Sciatic nerve (tissue), 2 donors: ENCODE measurements at regions not wholly inside any gene's neighbourhood (a gene's known extent, or its start where the extent isn't known, plus 50 kb on each side); places are given as distances from the start of the nearest gene placed in this dataset.
"Not testable (repeated sequence)": the region's sequence is repeated elsewhere in the genome, so short reads cannot be mapped to it uniquely, and the experiment has no call there.

Experiments used
- ATAC-seq: fragments of 200-7000 bp; cut with Tn5 transposase; one replicate; pipeline ENCODE4 v1.9.1; 2020; ENCODE audit warnings: mild to moderate bottlenecking, moderate library complexity
- DNase-seq: peaks from one replicate; pipeline ENCODE4 v3.0.0-alpha.2; 2020; ENCODE audit warnings: low spot score
- intact Hi-C: fragments of 100-400 bp; cut with DNase I; formaldehyde crosslinking; loops from one replicate; pipeline ENCODE4 v1.14.2; 2022
- donor health status: DM: no; HTN: no; CAD: no.
- donor health status: DM: no; HTN: no; CAD: no.

GRCh38 chr5:89573345-89573744 is 690.4 kb upstream of the MEF2C start:
- ATAC-seq (no peak), DNase-seq (no peak)
- intact Hi-C loops: no loop called here

DNA sequence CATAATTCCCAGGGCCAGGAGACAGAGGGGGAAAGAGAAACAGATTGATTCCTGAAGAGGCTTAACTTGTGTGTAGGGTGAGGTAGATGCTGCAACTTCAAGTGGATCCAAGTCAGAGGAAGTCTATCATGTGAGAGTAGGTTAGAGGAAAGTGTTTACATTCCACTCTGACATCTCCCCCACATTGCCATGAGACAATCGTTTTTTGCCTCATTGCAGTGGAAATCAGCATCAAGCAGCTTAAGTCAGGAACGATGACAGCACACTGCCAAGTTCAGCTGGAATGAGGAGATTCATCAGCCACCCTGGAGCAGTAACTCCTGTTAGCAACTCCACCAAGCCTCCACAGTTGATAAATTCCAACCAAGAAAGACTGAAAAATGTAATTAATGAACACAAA is 689.7 kb upstream of the MEF2C start:
- DNase-seq (no peak), ATAC-seq (no peak)
- intact Hi-C loops: no loop called here

DNA sequence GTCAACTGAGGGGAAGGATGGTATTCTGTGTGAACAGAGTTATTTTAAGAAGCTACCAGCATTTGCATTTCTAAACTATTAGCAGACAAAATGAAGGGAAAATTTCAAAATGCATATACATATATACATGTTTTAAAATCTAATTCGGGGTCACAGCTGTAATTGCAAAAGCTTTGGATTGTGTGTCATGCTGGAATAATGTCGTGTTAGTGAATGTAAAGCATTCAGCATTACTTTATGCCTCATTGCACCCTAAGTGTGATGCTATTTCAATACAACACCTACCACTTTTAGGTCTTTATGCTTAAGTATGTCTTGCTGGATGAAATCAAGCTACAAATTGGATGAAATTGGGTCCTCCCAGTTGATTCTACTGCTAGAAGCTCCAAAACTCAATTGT is 687.6 kb upstream of the MEF2C start:
- intact Hi-C loops: no loop called here
- DNase-seq: no peak
- no peak for ATAC-seq

DNA sequence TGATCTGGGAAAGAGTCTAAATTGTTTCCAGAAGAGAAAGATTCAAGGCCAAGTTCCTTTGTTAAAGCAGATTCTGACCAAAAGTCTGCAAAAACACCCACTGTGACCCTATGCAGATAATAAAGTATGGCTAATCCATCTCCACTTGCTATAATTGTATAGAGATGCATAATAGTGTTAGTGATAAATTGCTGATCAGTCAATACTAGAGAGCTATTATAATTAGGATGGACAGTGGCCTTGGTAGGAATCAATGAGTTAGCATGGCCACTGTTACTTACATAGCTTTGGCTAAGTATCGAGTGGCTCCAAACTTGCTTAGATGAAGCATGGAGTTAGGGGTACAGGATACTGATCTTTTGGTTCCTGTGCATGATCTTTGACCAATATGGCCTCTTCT is 683.4 kb upstream of the MEF2C start:
- ATAC-seq: no peak
- intact Hi-C loops: no loop called here
- DNase-seq: no peak

DNA sequence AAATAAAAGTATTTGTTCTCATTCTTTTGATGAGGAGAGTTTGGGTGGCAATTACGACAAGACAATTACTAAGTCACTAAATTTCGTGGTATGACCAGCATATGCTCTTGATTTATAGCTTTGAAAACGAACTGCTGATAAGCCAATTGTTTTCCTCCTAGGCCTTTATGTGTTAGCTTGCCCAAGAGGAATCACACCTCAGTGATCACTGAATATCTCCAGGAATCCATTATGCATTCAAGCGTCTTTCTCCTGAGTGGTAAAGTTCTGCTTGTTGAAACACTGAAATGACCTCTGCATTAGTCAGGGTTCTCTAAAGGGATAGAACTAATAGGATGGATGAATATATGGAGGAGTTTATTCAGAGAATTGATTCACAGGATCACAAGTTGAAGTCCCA is 677.7 kb upstream of the MEF2C start:
- no peak for ATAC-seq
- no peak for DNase-seq
- intact Hi-C loops: no loop called here

- intact Hi-C loops: no loop called here
- DNase-seq (no peak), ATAC-seq (no peak)
These were observed 673.4 kb upstream of the MEF2C start for GRCh38 chr5:89556215-89556913.

GRCh38 chr5:89546657-89547056 is 663.7 kb upstream of the MEF2C start:
- ATAC-seq: no peak

GRCh38 chr5:89545626-89546025 is 662.6 kb upstream of the MEF2C start:
- intact Hi-C loops: no loop called here
- no peak for DNase-seq
- no peak for ATAC-seq

More at GRCh38 chr5:89546657-89547056, 663.7 kb upstream of the MEF2C start:
- DNase-seq: no peak
- intact Hi-C loops: no loop called here

- intact Hi-C loops: no loop called here
- ATAC-seq: no peak
- DNase-seq: no peak
These were observed 662.1 kb upstream of the MEF2C start for GRCh38 chr5:89545076-89545475.

- no peak for DNase-seq
- no peak for ATAC-seq
- intact Hi-C loops: no loop called here
These were observed 659.8 kb upstream of the MEF2C start for GRCh38 chr5:89542736-89543135.

DNA sequence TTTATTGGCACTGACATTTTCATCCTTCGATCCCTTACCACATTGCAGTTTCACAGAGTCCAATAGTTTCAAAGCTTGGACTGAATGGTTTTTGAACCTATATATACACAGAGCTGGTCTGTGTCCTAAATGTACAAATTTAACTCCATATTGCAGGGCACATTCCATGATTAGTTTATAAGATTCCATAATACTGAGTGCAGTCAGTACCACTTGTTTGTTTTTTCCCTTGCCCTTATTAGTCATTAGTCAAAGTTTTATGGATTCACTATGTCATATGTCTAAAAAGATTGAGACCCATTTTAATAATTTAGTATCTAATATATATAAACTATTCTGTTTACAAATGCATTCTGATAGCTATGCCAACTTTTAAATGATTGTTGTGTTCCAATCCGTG is 654.8 kb upstream of the MEF2C start:
- ATAC-seq: no peak
- DNase-seq: no peak
- intact Hi-C loops: no loop called here

GRCh38 chr5:89536020-89536419 is 653.0 kb upstream of the MEF2C start:
- intact Hi-C loops: no loop called here
- DNase-seq: no peak
- no peak for ATAC-seq

- ATAC-seq: no peak
- intact Hi-C loops: no loop called here
- DNase-seq: no peak
These were observed 652.4 kb upstream of the MEF2C start for GRCh38 chr5:89535411-89535810.

- no peak for ATAC-seq
These were observed 651.3 kb upstream of the MEF2C start for GRCh38 chr5:89534331-89534730.

GRCh38 chr5:89524785-89525184 is 641.8 kb upstream of the MEF2C start:
- intact Hi-C loops: no loop called here
- no peak for DNase-seq

More at GRCh38 chr5:89534331-89534730, 651.3 kb upstream of the MEF2C start:
- intact Hi-C loops: no loop called here
- DNase-seq: no peak

GRCh38 chr5:89523867-89524266 is 640.9 kb upstream of the MEF2C start:
- intact Hi-C loops, ATAC-seq, DNase-seq: not testable (repeated sequence)

More at GRCh38 chr5:89524785-89525184, 641.8 kb upstream of the MEF2C start:
- no peak for ATAC-seq

DNA sequence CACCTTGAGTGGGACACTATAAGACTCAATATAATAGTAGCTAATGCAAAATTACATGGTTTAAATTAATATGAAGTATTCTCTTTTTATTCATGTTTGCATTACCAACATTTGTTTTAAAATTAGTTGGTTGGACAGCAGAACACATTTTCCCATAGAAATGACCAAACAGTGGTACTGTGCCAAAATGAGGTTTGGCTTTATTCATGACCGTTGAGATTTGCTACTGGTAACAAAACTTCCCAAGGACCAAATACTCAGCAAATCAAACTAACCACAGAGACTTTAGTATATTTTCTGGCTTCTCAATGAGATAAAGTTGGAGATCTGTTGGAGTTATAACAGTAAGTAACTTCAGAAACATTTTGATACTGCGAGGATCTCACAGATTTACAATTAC is 637.8 kb upstream of the MEF2C start:
- ATAC-seq (no peak), DNase-seq (no peak)
- intact Hi-C loops: no loop called here

- ATAC-seq (no peak), DNase-seq (no peak)
- intact Hi-C loops: no loop called here
These were observed 630.5 kb upstream of the MEF2C start for GRCh38 chr5:89513299-89514044.

DNA sequence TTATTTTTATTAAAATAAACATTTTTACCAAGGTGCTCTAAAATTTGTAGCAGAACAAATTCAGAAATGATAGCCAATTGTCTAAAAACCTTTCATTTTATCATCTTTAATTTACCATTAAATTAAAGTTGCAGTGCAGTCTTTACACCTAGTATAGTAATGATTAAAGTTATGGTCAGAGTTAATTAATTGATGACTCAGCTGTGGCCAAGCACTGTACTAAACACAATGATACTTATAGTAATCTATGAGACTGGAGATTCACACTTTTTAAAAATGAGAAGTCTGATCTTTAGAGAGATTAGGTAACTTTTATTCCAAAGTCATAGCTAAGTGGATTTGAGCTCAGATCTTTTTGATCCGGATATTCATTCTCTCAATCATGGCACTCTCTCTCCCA is 621.1 kb upstream of the MEF2C start:
- intact Hi-C loops: no loop called here
- DNase-seq (no peak), ATAC-seq (no peak)

- intact Hi-C loops: no loop called here
- ATAC-seq (no peak), DNase-seq (no peak)
These were observed 616.8 kb upstream of the MEF2C start for GRCh38 chr5:89499787-89500186.

DNA sequence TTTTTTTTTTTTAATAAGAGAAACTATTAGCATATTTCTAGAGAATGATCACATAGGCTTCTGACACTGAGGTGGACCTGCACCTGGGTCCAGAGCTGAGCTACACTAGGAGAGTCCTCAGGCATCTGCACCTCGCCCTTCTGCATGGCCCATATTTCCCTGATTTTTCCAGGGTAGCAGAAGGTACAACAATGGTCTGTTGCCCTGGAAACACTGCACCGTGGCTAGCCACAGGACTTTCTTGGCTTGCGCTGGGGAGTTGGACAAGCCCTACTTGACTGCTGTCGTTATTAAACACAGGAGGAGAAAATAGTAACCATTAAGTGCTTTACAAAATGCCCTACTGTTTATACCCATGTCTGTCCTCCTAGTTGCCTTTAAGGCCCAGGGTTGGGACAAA is 615.7 kb upstream of the MEF2C start:
- no peak for DNase-seq
- intact Hi-C loops: no loop called here
- ATAC-seq: no peak
